ENCODE measurements at regions not wholly inside any gene's neighbourhood (a gene's known extent, or its start where the extent isn't known, plus 50 kb on each side); places are given as distances from the start of the nearest gene placed in this dataset.

DNA sequence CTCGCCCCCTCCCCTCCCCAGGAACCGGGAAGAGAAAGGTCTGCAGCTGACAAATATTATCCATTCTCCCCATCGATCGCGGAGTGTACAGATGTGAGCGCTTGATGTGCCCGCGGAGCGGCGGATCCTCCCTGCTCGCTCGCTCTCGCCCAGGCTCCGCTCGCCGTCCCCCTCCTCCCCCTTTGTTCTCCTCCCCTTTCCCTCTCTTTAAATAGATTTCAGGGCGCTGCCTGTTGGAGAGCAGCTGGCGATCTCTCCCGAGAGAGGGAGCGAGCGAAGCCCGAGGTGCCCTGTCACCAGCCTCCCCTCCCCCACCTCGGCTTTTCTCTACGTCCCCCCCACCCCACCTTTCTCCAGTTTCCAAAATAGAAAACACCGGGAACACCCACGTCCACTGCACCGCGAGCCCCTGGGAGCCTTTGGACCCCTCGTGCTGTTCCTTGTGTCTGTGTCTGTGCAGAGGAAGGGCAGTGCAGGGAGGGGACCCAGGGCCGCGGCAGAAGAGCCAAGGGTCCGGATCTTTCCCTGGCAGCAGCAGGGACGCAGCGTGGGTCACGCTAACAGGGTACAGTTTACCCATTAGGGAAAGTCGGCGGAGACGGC lies 56.6 kb upstream of the BCOR start (continued):
- no peak for TF ChIP-seq TCF12 (IDR thresholded peaks at IDR 0.05)
- TF ChIP-seq TCF12 (CRISPR knock-in tag; IDR thresholded peaks at IDR 0.05) = no peak
- peak; percentile 29; the same call in 1 of the 2 replicates for TF ChIP-seq ETV5 (CRISPR knock-in tag; IDR thresholded peaks at IDR 0.05; ENCODE audit: borderline replicate concordance)
- TF ChIP-seq, protein P1, sequence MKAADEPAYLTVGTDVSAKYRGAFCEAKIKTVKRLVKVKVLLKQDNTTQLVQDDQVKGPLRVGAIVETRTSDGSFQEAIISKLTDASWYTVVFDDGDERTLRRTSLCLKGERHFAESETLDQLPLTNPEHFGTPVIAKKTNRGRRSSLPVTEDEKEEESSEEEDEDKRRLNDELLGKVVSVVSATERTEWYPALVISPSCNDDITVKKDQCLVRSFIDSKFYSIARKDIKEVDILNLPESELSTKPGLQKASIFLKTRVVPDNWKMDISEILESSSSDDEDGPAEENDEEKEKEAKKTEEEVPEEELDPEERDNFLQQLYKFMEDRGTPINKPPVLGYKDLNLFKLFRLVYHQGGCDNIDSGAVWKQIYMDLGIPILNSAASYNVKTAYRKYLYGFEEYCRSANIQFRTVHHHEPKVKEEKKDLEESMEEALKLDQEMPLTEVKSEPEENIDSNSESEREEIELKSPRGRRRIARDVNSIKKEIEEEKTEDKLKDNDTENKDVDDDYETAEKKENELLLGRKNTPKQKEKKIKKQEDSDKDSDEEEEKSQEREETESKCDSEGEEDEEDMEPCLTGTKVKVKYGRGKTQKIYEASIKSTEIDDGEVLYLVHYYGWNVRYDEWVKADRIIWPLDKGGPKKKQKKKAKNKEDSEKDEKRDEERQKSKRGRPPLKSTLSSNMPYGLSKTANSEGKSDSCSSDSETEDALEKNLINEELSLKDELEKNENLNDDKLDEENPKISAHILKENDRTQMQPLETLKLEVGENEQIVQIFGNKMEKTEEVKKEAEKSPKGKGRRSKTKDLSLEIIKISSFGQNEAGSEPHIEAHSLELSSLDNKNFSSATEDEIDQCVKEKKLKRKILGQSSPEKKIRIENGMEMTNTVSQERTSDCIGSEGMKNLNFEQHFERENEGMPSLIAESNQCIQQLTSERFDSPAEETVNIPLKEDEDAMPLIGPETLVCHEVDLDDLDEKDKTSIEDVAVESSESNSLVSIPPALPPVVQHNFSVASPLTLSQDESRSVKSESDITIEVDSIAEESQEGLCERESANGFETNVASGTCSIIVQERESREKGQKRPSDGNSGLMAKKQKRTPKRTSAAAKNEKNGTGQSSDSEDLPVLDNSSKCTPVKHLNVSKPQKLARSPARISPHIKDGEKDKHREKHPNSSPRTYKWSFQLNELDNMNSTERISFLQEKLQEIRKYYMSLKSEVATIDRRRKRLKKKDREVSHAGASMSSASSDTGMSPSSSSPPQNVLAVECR (CRISPR knock-in tag; IDR thresholded peaks at IDR 0.05; ENCODE audit: borderline replicate concordance) = peak; percentile 32; the same call in 1 of the 2 replicates
- TF ChIP-seq, protein P2, sequence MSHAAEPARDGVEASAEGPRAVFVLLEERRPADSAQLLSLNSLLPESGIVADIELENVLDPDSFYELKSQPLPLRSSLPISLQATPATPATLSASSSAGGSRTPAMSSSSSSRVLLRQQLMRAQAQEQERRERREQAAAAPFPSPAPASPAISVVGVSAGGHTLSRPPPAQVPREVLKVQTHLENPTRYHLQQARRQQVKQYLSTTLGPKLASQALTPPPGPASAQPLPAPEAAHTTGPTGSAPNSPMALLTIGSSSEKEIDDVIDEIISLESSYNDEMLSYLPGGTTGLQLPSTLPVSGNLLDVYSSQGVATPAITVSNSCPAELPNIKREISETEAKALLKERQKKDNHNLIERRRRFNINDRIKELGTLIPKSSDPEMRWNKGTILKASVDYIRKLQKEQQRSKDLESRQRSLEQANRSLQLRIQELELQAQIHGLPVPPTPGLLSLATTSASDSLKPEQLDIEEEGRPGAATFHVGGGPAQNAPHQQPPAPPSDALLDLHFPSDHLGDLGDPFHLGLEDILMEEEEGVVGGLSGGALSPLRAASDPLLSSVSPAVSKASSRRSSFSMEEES (CRISPR knock-in tag; IDR thresholded peaks at IDR 0.05) = no peak
- no peak for TF ChIP-seq ZBTB38 (CRISPR knock-in tag; IDR thresholded peaks at IDR 0.05)
- TF ChIP-seq TBX3 (IDR thresholded peaks at IDR 0.05; ENCODE audit: borderline replicate concordance) = no peak
- TF ChIP-seq RAD21 (CRISPR knock-in tag; IDR thresholded peaks at IDR 0.05) = no peak
- no peak; the same call in 2 of the 3 replicates for TF ChIP-seq MXI1 (IDR thresholded peaks at IDR 0.05; ENCODE audit: borderline replicate concordance, low read depth, low read length)
- TF ChIP-seq BCL6 (CRISPR knock-in tag; IDR thresholded peaks at IDR 0.05) = peak; percentile 64
- TF ChIP-seq, protein P3, sequence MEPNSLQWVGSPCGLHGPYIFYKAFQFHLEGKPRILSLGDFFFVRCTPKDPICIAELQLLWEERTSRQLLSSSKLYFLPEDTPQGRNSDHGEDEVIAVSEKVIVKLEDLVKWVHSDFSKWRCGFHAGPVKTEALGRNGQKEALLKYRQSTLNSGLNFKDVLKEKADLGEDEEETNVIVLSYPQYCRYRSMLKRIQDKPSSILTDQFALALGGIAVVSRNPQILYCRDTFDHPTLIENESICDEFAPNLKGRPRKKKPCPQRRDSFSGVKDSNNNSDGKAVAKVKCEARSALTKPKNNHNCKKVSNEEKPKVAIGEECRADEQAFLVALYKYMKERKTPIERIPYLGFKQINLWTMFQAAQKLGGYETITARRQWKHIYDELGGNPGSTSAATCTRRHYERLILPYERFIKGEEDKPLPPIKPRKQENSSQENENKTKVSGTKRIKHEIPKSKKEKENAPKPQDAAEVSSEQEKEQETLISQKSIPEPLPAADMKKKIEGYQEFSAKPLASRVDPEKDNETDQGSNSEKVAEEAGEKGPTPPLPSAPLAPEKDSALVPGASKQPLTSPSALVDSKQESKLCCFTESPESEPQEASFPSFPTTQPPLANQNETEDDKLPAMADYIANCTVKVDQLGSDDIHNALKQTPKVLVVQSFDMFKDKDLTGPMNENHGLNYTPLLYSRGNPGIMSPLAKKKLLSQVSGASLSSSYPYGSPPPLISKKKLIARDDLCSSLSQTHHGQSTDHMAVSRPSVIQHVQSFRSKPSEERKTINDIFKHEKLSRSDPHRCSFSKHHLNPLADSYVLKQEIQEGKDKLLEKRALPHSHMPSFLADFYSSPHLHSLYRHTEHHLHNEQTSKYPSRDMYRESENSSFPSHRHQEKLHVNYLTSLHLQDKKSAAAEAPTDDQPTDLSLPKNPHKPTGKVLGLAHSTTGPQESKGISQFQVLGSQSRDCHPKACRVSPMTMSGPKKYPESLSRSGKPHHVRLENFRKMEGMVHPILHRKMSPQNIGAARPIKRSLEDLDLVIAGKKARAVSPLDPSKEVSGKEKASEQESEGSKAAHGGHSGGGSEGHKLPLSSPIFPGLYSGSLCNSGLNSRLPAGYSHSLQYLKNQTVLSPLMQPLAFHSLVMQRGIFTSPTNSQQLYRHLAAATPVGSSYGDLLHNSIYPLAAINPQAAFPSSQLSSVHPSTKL (CRISPR knock-in tag; IDR thresholded peaks at IDR 0.05) = peak; percentile 29; the same call in 1 of the 2 replicates
- TF ChIP-seq ZSCAN25 (CRISPR knock-in tag; IDR thresholded peaks at IDR 0.05) = 0 out of 2 replicates have a peak, but pooled peaks have one; percentile 55
- TF ChIP-seq, protein P4, sequence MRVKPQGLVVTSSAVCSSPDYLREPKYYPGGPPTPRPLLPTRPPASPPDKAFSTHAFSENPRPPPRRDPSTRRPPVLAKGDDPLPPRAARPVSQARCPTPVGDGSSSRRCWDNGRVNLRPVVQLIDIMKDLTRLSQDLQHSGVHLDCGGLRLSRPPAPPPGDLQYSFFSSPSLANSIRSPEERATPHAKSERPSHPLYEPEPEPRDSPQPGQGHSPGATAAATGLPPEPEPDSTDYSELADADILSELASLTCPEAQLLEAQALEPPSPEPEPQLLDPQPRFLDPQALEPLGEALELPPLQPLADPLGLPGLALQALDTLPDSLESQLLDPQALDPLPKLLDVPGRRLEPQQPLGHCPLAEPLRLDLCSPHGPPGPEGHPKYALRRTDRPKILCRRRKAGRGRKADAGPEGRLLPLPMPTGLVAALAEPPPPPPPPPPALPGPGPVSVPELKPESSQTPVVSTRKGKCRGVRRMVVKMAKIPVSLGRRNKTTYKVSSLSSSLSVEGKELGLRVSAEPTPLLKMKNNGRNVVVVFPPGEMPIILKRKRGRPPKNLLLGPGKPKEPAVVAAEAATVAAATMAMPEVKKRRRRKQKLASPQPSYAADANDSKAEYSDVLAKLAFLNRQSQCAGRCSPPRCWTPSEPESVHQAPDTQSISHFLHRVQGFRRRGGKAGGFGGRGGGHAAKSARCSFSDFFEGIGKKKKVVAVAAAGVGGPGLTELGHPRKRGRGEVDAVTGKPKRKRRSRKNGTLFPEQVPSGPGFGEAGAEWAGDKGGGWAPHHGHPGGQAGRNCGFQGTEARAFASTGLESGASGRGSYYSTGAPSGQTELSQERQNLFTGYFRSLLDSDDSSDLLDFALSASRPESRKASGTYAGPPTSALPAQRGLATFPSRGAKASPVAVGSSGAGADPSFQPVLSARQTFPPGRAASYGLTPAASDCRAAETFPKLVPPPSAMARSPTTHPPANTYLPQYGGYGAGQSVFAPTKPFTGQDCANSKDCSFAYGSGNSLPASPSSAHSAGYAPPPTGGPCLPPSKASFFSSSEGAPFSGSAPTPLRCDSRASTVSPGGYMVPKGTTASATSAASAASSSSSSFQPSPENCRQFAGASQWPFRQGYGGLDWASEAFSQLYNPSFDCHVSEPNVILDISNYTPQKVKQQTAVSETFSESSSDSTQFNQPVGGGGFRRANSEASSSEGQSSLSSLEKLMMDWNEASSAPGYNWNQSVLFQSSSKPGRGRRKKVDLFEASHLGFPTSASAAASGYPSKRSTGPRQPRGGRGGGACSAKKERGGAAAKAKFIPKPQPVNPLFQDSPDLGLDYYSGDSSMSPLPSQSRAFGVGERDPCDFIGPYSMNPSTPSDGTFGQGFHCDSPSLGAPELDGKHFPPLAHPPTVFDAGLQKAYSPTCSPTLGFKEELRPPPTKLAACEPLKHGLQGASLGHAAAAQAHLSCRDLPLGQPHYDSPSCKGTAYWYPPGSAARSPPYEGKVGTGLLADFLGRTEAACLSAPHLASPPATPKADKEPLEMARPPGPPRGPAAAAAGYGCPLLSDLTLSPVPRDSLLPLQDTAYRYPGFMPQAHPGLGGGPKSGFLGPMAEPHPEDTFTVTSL (CRISPR knock-in tag; IDR thresholded peaks at IDR 0.05; ENCODE audit: borderline replicate concordance) = no peak
- no peak for TF ChIP-seq MED1 (CRISPR knock-in tag; IDR thresholded peaks at IDR 0.05)

All from HepG2 (cell line).